GM21786 (cell line): ENCODE measurements at regions not wholly inside any gene's neighbourhood (a gene's known extent, or its start where the extent isn't known, plus 50 kb on each side); places are given as distances from the start of the nearest gene placed in this dataset.

Experiments used
- ATAC-seq: cut with Tn5 transposase; IDR thresholded peaks from one replicate; pipeline ENCODE4 v1.9.1; 2021; ENCODE audit not compliant: unreplicated experiment

- no peak for ATAC-seq
Measured at GRCh38 chr10:59082249-59082648, 94.2 kb upstream of the PHYHIPL start.

GRCh38 chr10:59085054-59085453, 91.4 kb upstream of the PHYHIPL start:
- ATAC-seq: no peak

- no peak for ATAC-seq
Measured at GRCh38 chr10:59085711-59086502, 90.5 kb upstream of the PHYHIPL start.

GRCh38 chr10:59087486-59087885, 89.0 kb upstream of the PHYHIPL start:
- ATAC-seq: no peak

GRCh38 chr10:59088912-59089573, 87.4 kb upstream of the PHYHIPL start:
- ATAC-seq: no peak

- ATAC-seq: no peak
Measured at GRCh38 chr10:59090817-59091622, 85.4 kb upstream of the PHYHIPL start.

- no peak for ATAC-seq
Measured at GRCh38 chr10:59093461-59093860, 83.0 kb upstream of the PHYHIPL start.

GRCh38 chr10:59096631-59097030, 79.8 kb upstream of the PHYHIPL start:
- ATAC-seq: no peak

GRCh38 chr10:59098387-59098786, 78.1 kb upstream of the PHYHIPL start:
- no peak for ATAC-seq

GRCh38 chr10:59098831-59099452, 77.5 kb upstream of the PHYHIPL start:
- ATAC-seq: no peak

GRCh38 chr10:59099481-59099880, 77.0 kb upstream of the PHYHIPL start:
- no peak for ATAC-seq

GRCh38 chr10:59102394-59102793, 74.0 kb upstream of the PHYHIPL start:
- ATAC-seq: no peak

- ATAC-seq: no peak
Measured at GRCh38 chr10:59104186-59104585, 72.3 kb upstream of the PHYHIPL start.

GRCh38 chr10:59106441-59106840, 70.0 kb upstream of the PHYHIPL start:
- ATAC-seq: no peak

GRCh38 chr10:59107147-59107546, 69.3 kb upstream of the PHYHIPL start:
- no peak for ATAC-seq

GRCh38 chr10:59108296-59108870, 68.1 kb upstream of the PHYHIPL start:
- no peak for ATAC-seq

GRCh38 chr10:59108886-59109288, 67.6 kb upstream of the PHYHIPL start:
- no peak for ATAC-seq

- no peak for ATAC-seq
Measured at GRCh38 chr10:59109826-59110225, 66.6 kb upstream of the PHYHIPL start.

- ATAC-seq: no peak
Measured at GRCh38 chr10:59124187-59124586, 52.3 kb upstream of the PHYHIPL start.

- no peak for ATAC-seq
Measured at GRCh38 chr10:59125666-59126065, 50.8 kb upstream of the PHYHIPL start.

- ATAC-seq: no peak
Measured at GRCh38 chr10:59126261-59126660, 50.2 kb upstream of the PHYHIPL start.
